ENCODE measurements at regions not wholly inside any gene's neighbourhood (a gene's known extent, or its start where the extent isn't known, plus 50 kb on each side); places are given as distances from the start of the nearest gene placed in this dataset.

- TF ChIP-seq EZH2phosphoT487 (IDR thresholded peaks at IDR 0.05; ENCODE audit: low read depth) = no peak
- TF ChIP-seq, protein P1, sequence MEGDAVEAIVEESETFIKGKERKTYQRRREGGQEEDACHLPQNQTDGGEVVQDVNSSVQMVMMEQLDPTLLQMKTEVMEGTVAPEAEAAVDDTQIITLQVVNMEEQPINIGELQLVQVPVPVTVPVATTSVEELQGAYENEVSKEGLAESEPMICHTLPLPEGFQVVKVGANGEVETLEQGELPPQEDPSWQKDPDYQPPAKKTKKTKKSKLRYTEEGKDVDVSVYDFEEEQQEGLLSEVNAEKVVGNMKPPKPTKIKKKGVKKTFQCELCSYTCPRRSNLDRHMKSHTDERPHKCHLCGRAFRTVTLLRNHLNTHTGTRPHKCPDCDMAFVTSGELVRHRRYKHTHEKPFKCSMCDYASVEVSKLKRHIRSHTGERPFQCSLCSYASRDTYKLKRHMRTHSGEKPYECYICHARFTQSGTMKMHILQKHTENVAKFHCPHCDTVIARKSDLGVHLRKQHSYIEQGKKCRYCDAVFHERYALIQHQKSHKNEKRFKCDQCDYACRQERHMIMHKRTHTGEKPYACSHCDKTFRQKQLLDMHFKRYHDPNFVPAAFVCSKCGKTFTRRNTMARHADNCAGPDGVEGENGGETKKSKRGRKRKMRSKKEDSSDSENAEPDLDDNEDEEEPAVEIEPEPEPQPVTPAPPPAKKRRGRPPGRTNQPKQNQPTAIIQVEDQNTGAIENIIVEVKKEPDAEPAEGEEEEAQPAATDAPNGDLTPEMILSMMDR (IDR thresholded peaks at IDR 0.05; ENCODE audit: low read depth, low read length) = no peak
- H4K20me1 ChIP-seq (ENCODE audit: insufficient read depth, low read length) = no peaks in the 10 kb centered on the region
- no peak overlapping the region for H3K4me2 ChIP-seq (ENCODE audit: low read length)
- H3K79me2 ChIP-seq (ENCODE audit: low read length) = no peaks in the 10 kb centered on the region
- H2AFZ ChIP-seq (ENCODE audit: low read depth, low read length) = no peak overlapping the region
- no peak overlapping the region for H3K27ac ChIP-seq (ENCODE audit: low read length)
- no peaks in the 10 kb centered on the region for H3K27me3 ChIP-seq (ENCODE audit: low read depth, low read length)
- H3K9me3 ChIP-seq (ENCODE audit: insufficient read depth, low read length) = no peaks in the 10 kb centered on the region
- no peak overlapping the region for H3K4me3 ChIP-seq (ENCODE audit: low read length)
- H3K36me3 ChIP-seq (replicated peaks; ENCODE audit: low read depth, low read length) = no peaks in the 10 kb centered on the region
- no peak overlapping the region for H3K9ac ChIP-seq (ENCODE audit: low read length)
- H3K4me1 ChIP-seq (ENCODE audit: low read length) = no peaks in the 10 kb centered on the region
Measured at GRCh38 chr5:44511596-44511995, 122.4 kb upstream of the FGF10 start.

DNA sequence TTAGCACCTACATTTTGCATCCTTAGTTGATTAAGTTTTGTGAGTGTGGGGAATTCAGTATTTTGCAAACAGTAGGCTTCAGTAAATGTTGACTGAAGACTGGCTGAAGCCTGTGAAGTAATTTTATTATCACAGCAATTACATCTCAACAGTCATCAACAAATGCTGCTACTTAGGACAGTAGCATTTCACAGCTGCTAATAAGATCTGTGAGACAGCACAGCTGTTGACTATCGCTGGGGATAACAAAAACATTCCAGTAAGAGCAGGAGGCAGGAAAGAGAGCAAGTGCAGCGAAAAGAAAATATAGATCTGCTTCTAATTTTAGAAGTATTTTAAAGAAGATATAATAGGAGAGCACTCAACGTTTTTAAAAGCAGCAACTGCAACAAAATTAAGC, 117.3 kb upstream of the FGF10 start:
- H3K36me3 ChIP-seq (replicated peaks; ENCODE audit: low read depth, low read length) = no peaks in the 10 kb centered on the region
- no peak overlapping the region for H2AFZ ChIP-seq (ENCODE audit: low read depth, low read length)
- H4K20me1 ChIP-seq (ENCODE audit: insufficient read depth, low read length) = no peaks in the 10 kb centered on the region
- TF ChIP-seq EZH2phosphoT487 (IDR thresholded peaks at IDR 0.05; ENCODE audit: low read depth) = no peak
- TF ChIP-seq, protein P1 (IDR thresholded peaks at IDR 0.05; ENCODE audit: low read depth, low read length) = no peak
- no peaks in the 10 kb centered on the region for H3K27me3 ChIP-seq (ENCODE audit: low read depth, low read length)
- H3K9ac ChIP-seq (ENCODE audit: low read length) = no peak overlapping the region
- no peaks in the 10 kb centered on the region for H3K79me2 ChIP-seq (ENCODE audit: low read length)
- no peak overlapping the region for H3K4me3 ChIP-seq (ENCODE audit: low read length)
- H3K4me2 ChIP-seq (ENCODE audit: low read length) = no peak overlapping the region
- no peak overlapping the region for H3K27ac ChIP-seq (ENCODE audit: low read length)
- H3K4me1 ChIP-seq (ENCODE audit: low read length) = no peaks in the 10 kb centered on the region
- no peaks in the 10 kb centered on the region for H3K9me3 ChIP-seq (ENCODE audit: insufficient read depth, low read length)

DNA sequence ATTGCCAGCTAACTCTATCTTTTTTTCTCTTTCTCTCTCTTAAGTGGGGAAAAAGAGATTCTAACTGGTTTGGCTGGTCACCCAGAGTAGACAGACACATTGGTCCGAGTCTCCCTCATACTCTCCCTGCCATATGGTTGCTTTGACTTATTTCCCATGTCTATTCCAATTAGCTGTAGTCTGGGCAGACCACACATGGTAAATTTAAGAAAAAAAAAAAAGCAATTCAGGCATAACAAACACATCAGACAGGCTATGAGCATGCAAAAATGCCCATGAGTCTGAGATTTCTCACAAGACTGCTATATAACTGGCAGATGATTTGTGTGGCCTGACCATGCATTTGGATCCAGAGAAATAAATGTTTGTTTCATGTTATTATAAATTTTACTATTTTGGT, 110.2 kb upstream of the FGF10 start:
- no peak overlapping the region for H2AFZ ChIP-seq (ENCODE audit: low read depth, low read length)
- no peaks in the 10 kb centered on the region for H4K20me1 ChIP-seq (ENCODE audit: insufficient read depth, low read length)
- no peaks in the 10 kb centered on the region for H3K4me1 ChIP-seq (ENCODE audit: low read length)
- TF ChIP-seq EZH2phosphoT487 (IDR thresholded peaks at IDR 0.05; ENCODE audit: low read depth) = no peak
- TF ChIP-seq, protein P1 (IDR thresholded peaks at IDR 0.05; ENCODE audit: low read depth, low read length) = no peak
- no peaks in the 10 kb centered on the region for H3K79me2 ChIP-seq (ENCODE audit: low read length)
- no peaks in the 10 kb centered on the region for H3K36me3 ChIP-seq (replicated peaks; ENCODE audit: low read depth, low read length)
- no peak overlapping the region for H3K9ac ChIP-seq (ENCODE audit: low read length)
- no peak overlapping the region for H3K27ac ChIP-seq (ENCODE audit: low read length)
- no peaks in the 10 kb centered on the region for H3K9me3 ChIP-seq (ENCODE audit: insufficient read depth, low read length)
- no peaks in the 10 kb centered on the region for H3K27me3 ChIP-seq (ENCODE audit: low read depth, low read length)
- no peak overlapping the region for H3K4me3 ChIP-seq (ENCODE audit: low read length)
- no peak overlapping the region for H3K4me2 ChIP-seq (ENCODE audit: low read length)

- TF ChIP-seq, protein P1 (IDR thresholded peaks at IDR 0.05; ENCODE audit: low read depth, low read length) = no peak
- TF ChIP-seq EZH2phosphoT487 (IDR thresholded peaks at IDR 0.05; ENCODE audit: low read depth) = no peak
- H2AFZ ChIP-seq (ENCODE audit: low read depth, low read length) = no peak overlapping the region
- H3K9me3 ChIP-seq (ENCODE audit: insufficient read depth, low read length) = no peaks in the 10 kb centered on the region
- H3K79me2 ChIP-seq (ENCODE audit: low read length) = no peaks in the 10 kb centered on the region
- H3K4me3 ChIP-seq (ENCODE audit: low read length) = no peak overlapping the region
- H3K36me3 ChIP-seq (replicated peaks; ENCODE audit: low read depth, low read length) = no peaks in the 10 kb centered on the region
- H3K27me3 ChIP-seq (ENCODE audit: low read depth, low read length) = no peaks in the 10 kb centered on the region
- no peak overlapping the region for H3K27ac ChIP-seq (ENCODE audit: low read length)
- H3K4me2 ChIP-seq (ENCODE audit: low read length) = no peak overlapping the region
- H3K9ac ChIP-seq (ENCODE audit: low read length) = no peak overlapping the region
- no peaks in the 10 kb centered on the region for H4K20me1 ChIP-seq (ENCODE audit: insufficient read depth, low read length)
- no peaks in the 10 kb centered on the region for H3K4me1 ChIP-seq (ENCODE audit: low read length)
Measured at GRCh38 chr5:44497606-44498005, 108.4 kb upstream of the FGF10 start.
